Activated naive CD8-positive, alpha-beta T cell treated with anti-CD3 and anti-CD28 coated beads for 36 hours (primary cell): ENCODE measurements at regions not wholly inside any gene's neighbourhood (a gene's known extent, or its start where the extent isn't known, plus 50 kb on each side); places are given as distances from the start of the nearest gene placed in this dataset.
"Not testable (repeated sequence)": the region's sequence is repeated elsewhere in the genome, so short reads cannot be mapped to it uniquely, and the experiment has no call there.

Experiments used
- DNase-seq: peaks from one replicate; pipeline ENCODE4 v3.0.0; 2021
- H3K27ac Mint-ChIP-seq: one replicate; pipeline ENCODE4 v1.8.0; 2022; ENCODE audit warnings: mild to moderate bottlenecking, moderate library complexity, mixed read lengths
- H3K27me3 Mint-ChIP-seq: one replicate; pipeline ENCODE4 v1.8.0; 2022; ENCODE audit warnings: mild to moderate bottlenecking, mixed read lengths
- H3K36me3 Mint-ChIP-seq: one replicate; pipeline ENCODE4 v1.8.0; 2021; ENCODE audit warnings: mild to moderate bottlenecking, mixed read lengths
- H3K4me1 Mint-ChIP-seq: one replicate; pipeline ENCODE4 v1.8.0; 2021; ENCODE audit warnings: mixed read lengths
- H3K4me3 Mint-ChIP-seq: one replicate; pipeline ENCODE4 v1.8.0; 2022; ENCODE audit warnings: mild to moderate bottlenecking, moderate library complexity, mixed read lengths
- H3K9me3 Mint-ChIP-seq: one replicate; pipeline ENCODE4 v1.8.0; 2022; ENCODE audit warnings: mixed read lengths

DNA sequence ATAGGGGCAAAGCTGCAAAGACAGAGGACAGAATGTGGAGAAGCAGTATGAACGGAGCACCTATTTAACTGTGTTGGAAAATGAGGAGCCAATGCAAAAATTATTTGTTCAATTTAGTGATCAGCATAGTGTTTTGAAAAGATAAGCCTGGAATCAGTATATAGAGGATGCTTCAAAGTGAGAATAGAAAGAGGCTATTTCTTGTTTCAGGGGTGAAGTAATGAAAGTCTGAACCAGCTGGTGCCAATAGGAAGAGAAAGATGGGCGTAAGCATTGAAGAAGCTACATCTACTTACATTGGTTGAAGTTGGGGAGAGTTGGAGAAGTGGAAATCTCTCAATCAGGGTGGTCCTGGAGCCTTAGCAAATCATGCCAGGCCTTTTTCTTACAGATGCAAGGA is 77.3 kb upstream of the SLC38A4 start:
- Mint-ChIP-seq H3K4me1 (peaks cover 15% of the 10 kb centered on the region), H3K4me3 (no peak overlapping the region), H3K36me3 (peaks cover 3% of the 10 kb centered on the region), H3K27ac (no peak overlapping the region), H3K27me3 (peaks cover 7% of the 10 kb centered on the region), H3K9me3 (peaks cover 2% of the 10 kb centered on the region)
- no peak for DNase-seq

GRCh38 chr12:46904406-46905238 is 78.8 kb upstream of the SLC38A4 start:
- DNase-seq = no peak
- peaks cover 3% of the 10 kb centered on the region for H3K36me3 Mint-ChIP-seq

DNA sequence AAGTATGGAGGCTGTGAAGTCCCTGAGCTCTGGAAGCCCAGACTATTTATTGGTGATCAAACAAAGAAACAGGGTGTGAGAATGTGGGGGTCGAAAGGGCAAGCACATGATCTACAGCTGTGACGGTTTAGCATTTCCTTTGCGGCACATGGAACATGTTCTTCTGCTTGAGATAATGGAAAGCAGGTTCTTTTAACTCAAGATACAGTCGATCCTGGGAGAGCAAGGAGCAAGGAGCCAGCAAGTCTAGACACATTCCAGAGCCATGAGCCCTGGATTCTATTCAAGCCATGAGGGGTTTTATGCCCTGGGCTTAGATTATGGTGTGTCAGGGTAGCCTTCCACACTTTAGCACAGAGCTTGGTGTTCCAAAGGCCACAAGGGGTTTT is 79.4 kb upstream of the SLC38A4 start:
- not testable (repeated sequence) for DNase-seq, H3K9me3 Mint-ChIP-seq, H3K27me3 Mint-ChIP-seq, H3K27ac Mint-ChIP-seq, H3K4me3 Mint-ChIP-seq, H3K36me3 Mint-ChIP-seq
- H3K4me1 Mint-ChIP-seq = peaks cover 11% of the 10 kb centered on the region

More at GRCh38 chr12:46904406-46905238, 78.8 kb upstream of the SLC38A4 start:
- peaks cover under 1% of the 10 kb centered on the region for H3K9me3 Mint-ChIP-seq
- H3K4me3 Mint-ChIP-seq = no peak overlapping the region
- no peak overlapping the region for H3K27ac Mint-ChIP-seq
- peaks cover 7% of the 10 kb centered on the region for H3K27me3 Mint-ChIP-seq
- H3K4me1 Mint-ChIP-seq = peaks cover 11% of the 10 kb centered on the region

DNA sequence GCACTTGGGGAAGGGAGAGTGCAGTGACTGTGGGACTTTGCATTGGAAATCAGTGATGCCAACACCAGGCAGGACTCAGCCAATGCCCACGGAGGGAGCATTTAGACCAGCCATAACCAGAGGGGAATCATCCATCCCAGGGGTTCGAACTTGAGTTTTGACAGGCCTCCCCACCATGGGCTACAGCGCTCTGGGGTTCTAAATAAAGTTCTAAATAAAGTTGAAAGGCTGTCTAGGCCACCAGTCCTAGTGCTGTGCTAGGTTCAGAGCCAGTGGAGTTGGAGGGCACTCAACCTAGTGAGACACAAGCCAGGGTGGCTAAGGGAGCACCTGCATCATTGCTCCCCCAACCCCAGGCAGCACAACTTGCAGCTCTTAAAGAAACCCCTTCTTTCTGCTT is 82.0 kb upstream of the SLC38A4 start:
- H3K9me3 Mint-ChIP-seq = peaks cover 13% of the 10 kb centered on the region
- no peak overlapping the region for H3K4me3 Mint-ChIP-seq
- H3K27me3 Mint-ChIP-seq = peaks cover 13% of the 10 kb centered on the region
- H3K27ac Mint-ChIP-seq = no peak overlapping the region
- no peaks in the 10 kb centered on the region for H3K4me1 Mint-ChIP-seq
- no peak for DNase-seq
- peaks cover 3% of the 10 kb centered on the region for H3K36me3 Mint-ChIP-seq

GRCh38 chr12:46908236-46908935 is 82.6 kb upstream of the SLC38A4 start:
- no peak overlapping the region for H3K4me3 Mint-ChIP-seq
- H3K36me3 Mint-ChIP-seq = peaks cover 3% of the 10 kb centered on the region
- no peak for DNase-seq
- no peak overlapping the region for H3K27ac Mint-ChIP-seq
- peaks cover 13% of the 10 kb centered on the region for H3K27me3 Mint-ChIP-seq
- peaks cover 13% of the 10 kb centered on the region for H3K9me3 Mint-ChIP-seq
- no peaks in the 10 kb centered on the region for H3K4me1 Mint-ChIP-seq

GRCh38 chr12:46908936-46909635 is 83.3 kb upstream of the SLC38A4 start:
- Mint-ChIP-seq H3K27ac (no peak overlapping the region), H3K9me3 (peaks cover 13% of the 10 kb centered on the region), H3K27me3 (peaks cover 13% of the 10 kb centered on the region), H3K4me3 (no peak overlapping the region), H3K36me3 (peaks cover 3% of the 10 kb centered on the region), H3K4me1 (no peaks in the 10 kb centered on the region)
- DNase-seq = no peak

DNA sequence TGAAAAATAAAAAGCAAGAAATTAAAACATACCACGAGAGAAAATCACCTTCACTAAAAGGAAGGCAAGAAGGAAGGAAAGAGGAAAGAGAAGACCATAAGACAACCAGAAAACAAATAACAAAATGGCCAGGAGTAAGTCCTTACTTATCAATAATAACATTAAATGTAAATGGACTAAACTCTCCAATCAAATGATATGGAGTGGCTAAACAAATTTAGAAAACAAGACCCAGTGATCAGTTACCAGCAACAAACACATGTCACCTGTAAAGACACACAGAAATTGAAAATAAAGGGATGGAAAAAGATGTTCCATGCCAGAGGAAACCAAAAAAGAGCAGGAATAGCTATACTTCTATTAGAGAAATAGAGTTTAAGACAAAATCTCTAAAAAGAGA is 85.0 kb upstream of the SLC38A4 start:
- Mint-ChIP-seq H3K27ac (no peak overlapping the region), H3K9me3 (peaks cover 13% of the 10 kb centered on the region), H3K27me3 (peaks cover 7% of the 10 kb centered on the region), H3K4me3 (no peak overlapping the region), H3K4me1 (no peaks in the 10 kb centered on the region), H3K36me3 (peaks cover 3% of the 10 kb centered on the region)
- no peak for DNase-seq

DNA sequence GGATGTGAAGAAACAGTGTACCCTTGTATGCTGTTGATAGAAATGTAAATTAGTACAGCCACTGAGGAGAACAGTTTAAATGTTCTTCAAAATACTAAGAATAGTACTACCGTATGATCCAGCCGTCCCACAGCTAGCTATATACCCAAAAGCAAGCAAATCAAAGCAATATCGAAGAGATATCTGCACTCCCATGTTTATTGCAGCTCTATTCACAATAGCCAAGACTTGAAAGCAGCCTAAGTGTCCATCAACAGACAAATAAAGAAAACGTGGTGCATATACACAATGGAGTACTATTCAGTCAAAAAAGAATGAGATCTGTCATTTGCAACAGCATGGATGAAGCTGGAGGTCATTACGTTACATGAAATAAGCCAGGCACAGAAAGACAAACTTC is 88.5 kb upstream of the SLC38A4 start:
- DNase-seq = no peak
- Mint-ChIP-seq H3K36me3 (peaks cover 3% of the 10 kb centered on the region), H3K27ac (no peak overlapping the region), H3K9me3 (peaks cover 13% of the 10 kb centered on the region), H3K4me3 (no peak overlapping the region), H3K27me3 (peaks cover 7% of the 10 kb centered on the region), H3K4me1 (no peaks in the 10 kb centered on the region)

GRCh38 chr12:46915082-46915481 is 89.3 kb upstream of the SLC38A4 start:
- H3K36me3 Mint-ChIP-seq = peaks cover 1% of the 10 kb centered on the region
- no peak for DNase-seq
- H3K9me3 Mint-ChIP-seq = peaks cover 8% of the 10 kb centered on the region
- H3K4me3 Mint-ChIP-seq = no peak overlapping the region
- H3K27ac Mint-ChIP-seq = no peak overlapping the region
- H3K27me3 Mint-ChIP-seq = peaks cover 7% of the 10 kb centered on the region
- H3K4me1 Mint-ChIP-seq = no peaks in the 10 kb centered on the region

GRCh38 chr12:46915836-46916235 is 90.0 kb upstream of the SLC38A4 start:
- Mint-ChIP-seq H3K36me3 (no peaks in the 10 kb centered on the region), H3K4me3 (no peak overlapping the region), H3K9me3 (peaks cover 3% of the 10 kb centered on the region), H3K4me1 (peaks cover 2% of the 10 kb centered on the region), H3K27me3 (peaks cover 3% of the 10 kb centered on the region), H3K27ac (no peak overlapping the region)
- DNase-seq = no peak

- DNase-seq = no peak
- Mint-ChIP-seq H3K4me3 (no peak overlapping the region), H3K4me1 (peaks cover 2% of the 10 kb centered on the region)
Measured at GRCh38 chr12:46916796-46917419, 91.1 kb upstream of the SLC38A4 start.

GRCh38 chr12:46917821-46918220 is 92.0 kb upstream of the SLC38A4 start:
- Mint-ChIP-seq H3K4me1 (peaks cover 2% of the 10 kb centered on the region), H3K36me3 (no peaks in the 10 kb centered on the region), H3K27me3 (no peaks in the 10 kb centered on the region), H3K4me3 (no peak overlapping the region), H3K9me3 (no peaks in the 10 kb centered on the region), H3K27ac (no peak overlapping the region)
- no peak for DNase-seq

More at GRCh38 chr12:46916796-46917419, 91.1 kb upstream of the SLC38A4 start:
- no peak overlapping the region for H3K27ac Mint-ChIP-seq
- no peaks in the 10 kb centered on the region for H3K27me3 Mint-ChIP-seq
- no peaks in the 10 kb centered on the region for H3K9me3 Mint-ChIP-seq
- no peaks in the 10 kb centered on the region for H3K36me3 Mint-ChIP-seq

DNA sequence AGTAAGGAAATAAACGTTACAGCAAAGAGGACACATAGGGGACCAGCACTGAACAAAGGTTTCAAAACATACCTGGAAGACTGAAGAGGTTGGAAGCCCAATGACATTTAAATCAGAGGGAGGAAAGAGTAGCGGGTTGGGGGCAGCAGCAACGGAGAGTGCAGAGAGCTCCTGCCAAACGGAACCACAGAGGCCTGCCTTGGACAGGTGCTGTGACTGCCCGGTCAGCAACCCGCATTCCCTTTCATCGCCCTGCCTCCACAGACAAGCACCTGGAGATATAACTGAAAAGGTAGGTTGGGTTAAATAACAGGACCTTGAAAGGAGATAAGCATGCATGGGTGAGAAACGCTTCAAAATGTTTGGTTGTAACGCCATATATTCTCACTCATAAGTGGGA is 92.8 kb upstream of the SLC38A4 start:
- no peak for DNase-seq
- peaks cover 2% of the 10 kb centered on the region for H3K4me1 Mint-ChIP-seq

DNA sequence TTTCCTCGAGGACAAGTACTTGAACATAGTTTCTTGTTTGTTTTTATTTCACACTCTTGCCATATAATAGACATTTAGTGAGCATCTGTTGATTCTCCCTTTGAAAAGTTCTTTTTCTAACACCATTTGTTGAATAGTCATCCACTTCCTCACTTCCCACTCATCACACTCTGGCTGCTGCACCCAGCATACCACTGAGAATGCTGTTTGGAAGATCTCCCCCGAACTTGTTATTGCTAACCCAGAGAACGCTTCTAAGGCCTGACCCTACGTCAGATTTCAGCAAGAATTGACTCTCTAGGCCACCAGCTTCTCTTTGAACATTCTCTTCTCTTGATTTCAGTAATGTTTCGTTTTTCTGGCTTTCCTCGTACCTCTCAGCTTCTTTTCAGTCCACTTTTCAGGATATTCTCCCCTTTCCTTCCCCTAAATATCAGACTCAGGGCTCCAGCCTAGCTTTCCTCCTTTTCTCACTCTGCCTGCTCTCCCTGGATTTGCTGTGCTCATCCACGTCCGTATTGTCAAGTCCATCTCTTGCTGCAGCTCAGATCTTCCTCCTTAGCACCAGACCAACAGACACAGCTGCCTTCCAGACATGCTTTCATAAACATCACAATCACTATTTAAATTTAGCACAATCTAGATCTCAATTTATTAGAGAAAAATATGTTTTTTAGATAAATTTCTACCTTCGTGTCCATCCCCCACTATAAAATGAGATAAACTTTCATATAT is 94.0 kb upstream of the SLC38A4 start:
- Mint-ChIP-seq H3K27ac (no peak overlapping the region), H3K4me3 (no peak overlapping the region), H3K36me3 (no peaks in the 10 kb centered on the region)

More for the DNA sequence above, 92.8 kb upstream of the SLC38A4 start:
- H3K27ac Mint-ChIP-seq = no peak overlapping the region
- no peaks in the 10 kb centered on the region for H3K27me3 Mint-ChIP-seq
- H3K9me3 Mint-ChIP-seq = no peaks in the 10 kb centered on the region
- no peaks in the 10 kb centered on the region for H3K36me3 Mint-ChIP-seq
- no peak overlapping the region for H3K4me3 Mint-ChIP-seq

More for the DNA sequence above, 94.0 kb upstream of the SLC38A4 start:
- no peaks in the 10 kb centered on the region for H3K27me3 Mint-ChIP-seq
- H3K4me1 Mint-ChIP-seq = peaks cover 2% of the 10 kb centered on the region
- DNase-seq = no peak
- H3K9me3 Mint-ChIP-seq = no peaks in the 10 kb centered on the region
